IMR-90 (cell line): ENCODE measurements at regions not wholly inside any gene's neighbourhood (a gene's known extent, or its start where the extent isn't known, plus 50 kb on each side); places are given as distances from the start of the nearest gene placed in this dataset.

Source experiments
- ATAC-seq: fragments of 200-7000 bp; cut with Tn5 transposase; 2 replicates; pipeline ENCODE4 v1.9.1; 2020; ENCODE audit warnings: low read depth, mild to moderate bottlenecking, moderate library complexity
- BruUV-seq: library from RNA; stranded (reverse); fragments of 400-500 nt; replicated peaks from 2 replicates; lab custom pipeline; 2021; lab: Mats Ljungman, UMichigan
- CTCF ChIA-PET: fragments of 300-600 bp; formaldehyde crosslinking; extraction: SDS; loops from one replicate; lab custom pipeline; 2021; ENCODE audit warnings: antibody characterized with exemption; lab: Yijun Ruan, JAX
- POLR2A ChIA-PET: fragments of 300-600 bp; sonication (Branson Sonifier 250); formaldehyde crosslinking; loops from one replicate; lab custom pipeline; 2022; ENCODE audit warnings: antibody characterized with exemption; ENCODE audit not compliant: unreplicated experiment; lab: Charles Lee
- DNase-seq: peaks from one replicate; pipeline ENCODE4 v3.0.0; 2013
- H2AFZ ChIP-seq: replicated peaks from 2 replicates; pipeline ENCODE3; 2013; ENCODE audit warnings: low read length, mild to moderate bottlenecking; ENCODE audit not compliant: poor library complexity
- H2AK5ac ChIP-seq: 2 replicates; pipeline ENCODE4 v1.6.1; 2013; ENCODE audit warnings: low read depth, low read length, inconsistent platforms
- H2AK9ac ChIP-seq: replicated peaks from 2 replicates; pipeline ENCODE3; 2013; ENCODE audit warnings: mild to moderate bottlenecking, low read depth, low read length, moderate library complexity; ENCODE audit not compliant: poor library complexity
- H2BK120ac ChIP-seq: 2 replicates; pipeline ENCODE4 v1.6.1; 2013; ENCODE audit warnings: low read depth, low read length, inconsistent platforms
- H2BK15ac ChIP-seq: 3 replicates; pipeline ENCODE4 v1.6.1; 2013; ENCODE audit warnings: low read depth, low read length, inconsistent platforms
- H2BK20ac ChIP-seq: 2 replicates; pipeline ENCODE4 v1.6.1; 2013; ENCODE audit warnings: low read depth, mild to moderate bottlenecking, inconsistent platforms, low read length, moderate library complexity
- H2BK5ac ChIP-seq: 2 replicates; pipeline ENCODE4 v1.6.1; 2013; ENCODE audit warnings: mild to moderate bottlenecking, low read depth, low read length, inconsistent platforms; ENCODE audit not compliant: poor library complexity, severe bottlenecking
- H3K14ac ChIP-seq: replicated peaks from 2 replicates; pipeline ENCODE4 v1.6.1; 2013; ENCODE audit warnings: low read depth, low read length, inconsistent platforms
- H3K18ac ChIP-seq: 2 replicates; pipeline ENCODE4 v1.6.1; 2013; ENCODE audit warnings: low read depth, low read length, control low read depth
- H3K23ac ChIP-seq: 2 replicates; pipeline ENCODE4 v1.6.1; 2013; ENCODE audit warnings: low read depth, low read length, inconsistent platforms
- H3K27ac ChIP-seq: 2 replicates; pipeline ENCODE4 v1.5.1; 2013; ENCODE audit warnings: mild to moderate bottlenecking, control low read depth, low read length; ENCODE audit not compliant: insufficient read depth
- H3K27me3 ChIP-seq: 2 replicates; pipeline ENCODE4 v1.6.1; 2013; ENCODE audit warnings: low read length; ENCODE audit not compliant: control insufficient read depth, insufficient read depth
- H3K36me3 ChIP-seq: 2 replicates; pipeline ENCODE4 v1.6.1; 2013; ENCODE audit warnings: low read length, mixed read lengths; ENCODE audit not compliant: control insufficient read depth, insufficient read depth
- H3K4ac ChIP-seq: 2 replicates; pipeline ENCODE4 v1.6.1; 2013; ENCODE audit warnings: low read depth, low read length, inconsistent platforms
- H3K4me1 ChIP-seq: 2 replicates; pipeline ENCODE4 v1.6.1; 2013; ENCODE audit warnings: low read length, mixed read lengths; ENCODE audit not compliant: control insufficient read depth, insufficient read depth
- H3K4me2 ChIP-seq: 2 replicates; pipeline ENCODE4 v1.6.1; 2013; ENCODE audit warnings: low read depth, mild to moderate bottlenecking, control low read depth, low read length, moderate library complexity
- H3K4me3 ChIP-seq: 2 replicates; pipeline ENCODE4 v1.5.1; 2013; ENCODE audit warnings: low read depth, mild to moderate bottlenecking, control low read depth, low read length, moderate library complexity; ENCODE audit not compliant: insufficient read depth
- H3K56ac ChIP-seq: 2 replicates; pipeline ENCODE4 v1.6.1; 2013; ENCODE audit warnings: low read length, inconsistent platforms; ENCODE audit not compliant: insufficient read depth; ENCODE audit errors: extremely low read depth
- H3K79me1 ChIP-seq, 2 experiments: 2 replicates each; pipeline ENCODE4 v1.6.1; 2013; ENCODE audit warnings: low read length in 2 of 2, inconsistent platforms in 1 of 2, low read depth in 1 of 2
- H3K9ac ChIP-seq: 2 replicates; pipeline ENCODE4 v1.6.1; 2013; ENCODE audit warnings: low read depth, low read length, control low read depth
- H3K9me1 ChIP-seq: 2 replicates; pipeline ENCODE4 v1.6.1; 2013; ENCODE audit warnings: low read length, inconsistent platforms; ENCODE audit not compliant: insufficient read depth
- H3K9me3 ChIP-seq: 2 replicates; pipeline ENCODE4 v1.6.1; 2013; ENCODE audit warnings: low read length; ENCODE audit not compliant: control insufficient read depth, insufficient read depth
- H4K20me1 ChIP-seq: 2 replicates; pipeline ENCODE4 v1.6.1; 2013; ENCODE audit warnings: low read length, inconsistent platforms; ENCODE audit not compliant: insufficient read depth
- H4K5ac ChIP-seq: 2 replicates; pipeline ENCODE4 v1.6.1; 2013; ENCODE audit warnings: mild to moderate bottlenecking, low read depth, low read length, control low read depth
- H4K8ac ChIP-seq, 2 experiments: 2 replicates each; pipeline ENCODE4 v1.6.1; 2013; ENCODE audit warnings: low read depth in 2 of 2, low read length in 2 of 2, control low read depth in 1 of 2, inconsistent platforms in 1 of 2
- H4K91ac ChIP-seq: 2 replicates; pipeline ENCODE4 v1.6.1; 2013; ENCODE audit warnings: low read depth, low read length, inconsistent platforms; ENCODE audit not compliant: insufficient read depth
- BHLHE40 ChIP-seq: fragments of 150-350 bp; IDR thresholded peaks from 2 replicates; pipeline ENCODE4 v1.6.1; 2016; ENCODE audit warnings: mild to moderate bottlenecking, low read depth, low read length
- CEBPB ChIP-seq: IDR thresholded peaks from 2 replicates; pipeline ENCODE4 v1.6.1; 2012; ENCODE audit warnings: low read depth, low read length, improper control_type of control experiment
- CHD1 ChIP-seq: IDR thresholded peaks from 2 replicates; pipeline ENCODE4 v1.6.1; 2012; ENCODE audit warnings: low read depth, low read length, improper control_type of control experiment
- FOS ChIP-seq: fragments of 150-350 bp; IDR thresholded peaks from 2 replicates; pipeline ENCODE4 v1.6.1; 2016; ENCODE audit warnings: low read depth, low read length
- MXI1 ChIP-seq: IDR thresholded peaks from 2 replicates; pipeline ENCODE4 v1.6.1; 2012; ENCODE audit warnings: low read depth, mild to moderate bottlenecking, low read length, moderate library complexity, borderline replicate concordance
- POLR2A ChIP-seq: IDR thresholded peaks from 2 replicates; pipeline ENCODE4 v1.6.1; 2012; ENCODE audit warnings: mild to moderate bottlenecking, low read depth, low read length
- RAD21 ChIP-seq: IDR thresholded peaks from 2 replicates; pipeline ENCODE4 v1.6.1; 2012; ENCODE audit warnings: low read length, improper control_type of control experiment
- RFX5 ChIP-seq: IDR thresholded peaks from 2 replicates; pipeline ENCODE4 v1.8.0; 2012; ENCODE audit warnings: low read depth, mild to moderate bottlenecking, low read length, moderate library complexity
- SMC3 ChIP-seq: fragments of 150-350 bp; IDR thresholded peaks from 2 replicates; pipeline ENCODE4 v1.6.1; 2016; ENCODE audit warnings: low read depth, mild to moderate bottlenecking, antibody characterized with exemption, low read length, moderate library complexity
- whole genome bisulfite sequencing, 2 experiments: methylation state at CpG; one replicate each; pipeline versions ENCODE4 v1.1.5 to v1.1.7; 2013; ENCODE audit warnings: missing lambda C conversion rate in 2 of 2; ENCODE audit not compliant: insufficient read length in 1 of 2; ENCODE audit errors: extremely low coverage in 2 of 2; 5-methylcytosine and 5-hydroxymethylcytosine counted together
- dilution Hi-C: fragments of 300-500 bp; cut with HindIII; formaldehyde crosslinking; loops from one replicate; pipeline ENCODE4 v1.14.3; 2018; ENCODE audit warnings: low sequenced_read_pairs; ENCODE audit not compliant: unreplicated experiment
- in situ Hi-C: fragments of 300-500 bp; cut with MboI; formaldehyde crosslinking; loops from 3 replicates; pipeline ENCODE4 v1.14.3; 2019; ENCODE audit warnings: low sequenced_read_pairs, inconsistent platforms, mixed read lengths
- intact Hi-C: fragments of 100-400 bp; cut with micrococcal nuclease; formaldehyde crosslinking; loops from 2 replicates; pipeline ENCODE4 v1.10.0; 2022
- TF ChIP-seq, protein P1 (sequence below): conservative IDR thresholded peaks from 2 replicates; pipeline ENCODE4 v1.5.1; 2012; ENCODE audit warnings: mild to moderate bottlenecking, low read depth, low read length, improper control_type of control experiment
- TF ChIP-seq, protein P2 (sequence below): fragments of 150-350 bp; IDR thresholded peaks from 2 replicates; pipeline ENCODE4 v1.6.1; 2017; ENCODE audit warnings: mild to moderate bottlenecking, antibody characterized with exemption, low read length, low read depth

- H3K36me3 ChIP-seq = no peaks in the 10 kb centered on the region
- H2AFZ ChIP-seq = no peak overlapping the region
- H4K5ac ChIP-seq = no peak overlapping the region
- no peak overlapping the region for H3K4ac ChIP-seq
- intact Hi-C loops = no loop called here
- no peak overlapping the region for H3K18ac ChIP-seq
- no TSS peak for BruUV-seq
- H3K4me1 ChIP-seq = peaks cover 3% of the 10 kb centered on the region
- H3K9ac ChIP-seq = no peak overlapping the region
- H3K27me3 ChIP-seq = no peaks in the 10 kb centered on the region
- H3K9me1 ChIP-seq = 0 out of 2 replicates have a peak, but pooled peaks cover 2% of the 10 kb centered on the region
- H4K91ac ChIP-seq = no peak overlapping the region
- H2AK9ac ChIP-seq = no peak overlapping the region
- H2BK120ac ChIP-seq = no peak overlapping the region
- H3K4me2 ChIP-seq = no peak overlapping the region
- H4K20me1 ChIP-seq = no peaks in the 10 kb centered on the region
- DNase-seq (no peak), ATAC-seq (no peak)
- H3K23ac ChIP-seq = no peak overlapping the region
- dilution Hi-C loops = no loop called here
- H3K4me3 ChIP-seq = no peak overlapping the region
- WGBS, 2 experiments = no CpG with 5 or more reads among the region's 3 CpGs
- H3K14ac ChIP-seq = no peak overlapping the region
- H3K56ac ChIP-seq = no peak overlapping the region
- TF ChIP-seq CHD1 (no peak), MXI1 (no peak), RFX5 (no peak), POLR2A (no peak), SMC3 (no peak), FOS (no peak), RAD21 (no peak), BHLHE40 (no peak), CEBPB (no peak)
- TF ChIP-seq, protein P1, sequence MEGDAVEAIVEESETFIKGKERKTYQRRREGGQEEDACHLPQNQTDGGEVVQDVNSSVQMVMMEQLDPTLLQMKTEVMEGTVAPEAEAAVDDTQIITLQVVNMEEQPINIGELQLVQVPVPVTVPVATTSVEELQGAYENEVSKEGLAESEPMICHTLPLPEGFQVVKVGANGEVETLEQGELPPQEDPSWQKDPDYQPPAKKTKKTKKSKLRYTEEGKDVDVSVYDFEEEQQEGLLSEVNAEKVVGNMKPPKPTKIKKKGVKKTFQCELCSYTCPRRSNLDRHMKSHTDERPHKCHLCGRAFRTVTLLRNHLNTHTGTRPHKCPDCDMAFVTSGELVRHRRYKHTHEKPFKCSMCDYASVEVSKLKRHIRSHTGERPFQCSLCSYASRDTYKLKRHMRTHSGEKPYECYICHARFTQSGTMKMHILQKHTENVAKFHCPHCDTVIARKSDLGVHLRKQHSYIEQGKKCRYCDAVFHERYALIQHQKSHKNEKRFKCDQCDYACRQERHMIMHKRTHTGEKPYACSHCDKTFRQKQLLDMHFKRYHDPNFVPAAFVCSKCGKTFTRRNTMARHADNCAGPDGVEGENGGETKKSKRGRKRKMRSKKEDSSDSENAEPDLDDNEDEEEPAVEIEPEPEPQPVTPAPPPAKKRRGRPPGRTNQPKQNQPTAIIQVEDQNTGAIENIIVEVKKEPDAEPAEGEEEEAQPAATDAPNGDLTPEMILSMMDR = no peak
- TF ChIP-seq, protein P2, sequence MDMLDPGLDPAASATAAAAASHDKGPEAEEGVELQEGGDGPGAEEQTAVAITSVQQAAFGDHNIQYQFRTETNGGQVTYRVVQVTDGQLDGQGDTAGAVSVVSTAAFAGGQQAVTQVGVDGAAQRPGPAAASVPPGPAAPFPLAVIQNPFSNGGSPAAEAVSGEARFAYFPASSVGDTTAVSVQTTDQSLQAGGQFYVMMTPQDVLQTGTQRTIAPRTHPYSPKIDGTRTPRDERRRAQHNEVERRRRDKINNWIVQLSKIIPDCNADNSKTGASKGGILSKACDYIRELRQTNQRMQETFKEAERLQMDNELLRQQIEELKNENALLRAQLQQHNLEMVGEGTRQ = no peak
- POLR2A ChIA-PET = no interaction called here
- no peak overlapping the region for H2BK15ac ChIP-seq
- in situ Hi-C loops = no loop called here
- no peak overlapping the region for H4K8ac ChIP-seq
- no peak overlapping the region for H2AK5ac ChIP-seq
- CTCF ChIA-PET = no interaction called here
- H3K79me1 ChIP-seq = no peaks in the 10 kb centered on the region
- no peak overlapping the region for H3K27ac ChIP-seq
- H3K9me3 ChIP-seq = no peaks in the 10 kb centered on the region
- no peak overlapping the region for H2BK20ac ChIP-seq
- no peak overlapping the region for H2BK5ac ChIP-seq
Observed at GRCh38 chr1:184832517-184832916, 77.9 kb upstream of the EDEM3 start.
